SK-N-SH treated with all-trans-retinoic acid at 6 μM for 48 hours (cell line): ENCODE measurements at regions not wholly inside any gene's neighbourhood (a gene's known extent, or its start where the extent isn't known, plus 50 kb on each side); places are given as distances from the start of the nearest gene placed in this dataset.

Experiments
- ATAC-seq: fragments of 200-7000 bp; cut with Tn5 transposase; 3 replicates; pipeline ENCODE4 v1.9.1; 2020; ENCODE audit warnings: mild to moderate bottlenecking, moderate library complexity
- ARNTL ChIP-seq: fragments of 450-650 bp; formaldehyde crosslinking; IDR thresholded peaks from 2 replicates; pipeline ENCODE4 v1.5.0; 2020; ENCODE audit warnings: low read depth, mild to moderate bottlenecking, moderate library complexity, borderline replicate concordance
- BACH2 ChIP-seq: fragments of 250-450 bp; sonication (Bioruptor Pico); IDR thresholded peaks from 2 replicates; pipeline ENCODE4 v1.9.0; 2021; ENCODE audit warnings: mild to moderate bottlenecking, borderline replicate concordance
- CREB5 ChIP-seq: fragments of 250-450 bp; sonication (Bioruptor Pico); IDR thresholded peaks from 2 replicates; pipeline ENCODE4 v1.5.1; 2020; ENCODE audit warnings: low read depth, mild to moderate bottlenecking, moderate library complexity
- CSDC2 ChIP-seq: fragments of 250-450 bp; sonication (Bioruptor Pico); IDR thresholded peaks from 2 replicates; pipeline ENCODE4 v1.5.0; 2020; ENCODE audit warnings: mild to moderate bottlenecking, moderate library complexity
- CSRNP3 ChIP-seq: fragments of 250-450 bp; sonication (Bioruptor Pico); IDR thresholded peaks from 2 replicates; pipeline ENCODE4 v1.5.1; 2021; ENCODE audit warnings: mild to moderate bottlenecking, moderate library complexity
- ESRRG ChIP-seq: fragments of 250-450 bp; sonication (Bioruptor Pico); IDR thresholded peaks from 2 replicates; pipeline ENCODE4 v1.6.1; 2021; ENCODE audit warnings: mild to moderate bottlenecking
- ISL1 ChIP-seq: fragments of 250-450 bp; sonication (Bioruptor Pico); IDR thresholded peaks from 2 replicates; pipeline ENCODE4 v2.1.2; 2022; ENCODE audit warnings: mild to moderate bottlenecking, moderate library complexity
- OSR1 ChIP-seq: fragments of 250-450 bp; sonication (Bioruptor Pico); IDR thresholded peaks from 2 replicates; pipeline ENCODE4 v1.8.0; 2022; ENCODE audit warnings: moderate library complexity, mild to moderate bottlenecking, inconsistent platforms
- PATZ1 ChIP-seq: fragments of 250-450 bp; sonication (Bioruptor Pico); IDR thresholded peaks from 2 replicates; pipeline ENCODE4 v1.8.0; 2020; ENCODE audit warnings: mild to moderate bottlenecking, moderate library complexity, borderline replicate concordance
- PPARA ChIP-seq: fragments of 250-450 bp; sonication (Bioruptor Pico); IDR thresholded peaks from 2 replicates; pipeline ENCODE4 v1.5.0; 2020; ENCODE audit warnings: mild to moderate bottlenecking, borderline replicate concordance
- RARB ChIP-seq: fragments of 250-450 bp; sonication (Bioruptor Pico); IDR thresholded peaks from 2 replicates; pipeline ENCODE4 v1.8.0; 2021; ENCODE audit warnings: mild to moderate bottlenecking, moderate library complexity
- SNAI2 ChIP-seq: fragments of 250-450 bp; sonication (Bioruptor Pico); IDR thresholded peaks from 2 replicates; pipeline ENCODE4 v1.5.0; 2020; ENCODE audit warnings: mild to moderate bottlenecking, moderate library complexity
- TCF4 ChIP-seq: fragments of 250-450 bp; sonication (Bioruptor Pico); IDR thresholded peaks from 2 replicates; pipeline ENCODE4 v1.8.0; 2021; ENCODE audit warnings: mild to moderate bottlenecking, moderate library complexity, borderline replicate concordance
- TOX ChIP-seq: fragments of 250-450 bp; sonication (Bioruptor Pico); IDR thresholded peaks from 2 replicates; pipeline ENCODE4 v1.8.0; 2021; ENCODE audit warnings: mild to moderate bottlenecking, moderate library complexity, borderline replicate concordance
- TSHZ2 ChIP-seq: fragments of 250-450 bp; sonication (Bioruptor Pico); IDR thresholded peaks from 2 replicates; pipeline ENCODE4 v1.5.0; 2020; ENCODE audit warnings: mild to moderate bottlenecking, moderate library complexity
- ZC3H10 ChIP-seq: fragments of 250-450 bp; sonication (Bioruptor Pico); IDR thresholded peaks from 2 replicates; pipeline ENCODE4 v1.5.1; 2021; ENCODE audit warnings: mild to moderate bottlenecking, moderate library complexity
- ZFP3 ChIP-seq: fragments of 250-450 bp; sonication (Bioruptor Pico); IDR thresholded peaks from 2 replicates; pipeline ENCODE4 v1.5.0; 2020; ENCODE audit warnings: mild to moderate bottlenecking, moderate library complexity
- ZFP30 ChIP-seq: fragments of 450-650 bp; formaldehyde crosslinking; IDR thresholded peaks from 2 replicates; pipeline ENCODE4 v1.5.0; 2022; ENCODE audit warnings: mild to moderate bottlenecking, moderate library complexity
- ZNF565 ChIP-seq: fragments of 450-650 bp; formaldehyde crosslinking; conservative IDR thresholded peaks from 2 replicates; pipeline ENCODE4 v1.5.0; 2020; ENCODE audit warnings: low read depth, mild to moderate bottlenecking, moderate library complexity
- ZNF70 ChIP-seq: fragments of 450-650 bp; formaldehyde crosslinking; IDR thresholded peaks from 2 replicates; pipeline ENCODE4 v1.5.0; 2020; ENCODE audit warnings: mild to moderate bottlenecking, moderate library complexity
- ZNF8 ChIP-seq: fragments of 450-650 bp; formaldehyde crosslinking; IDR thresholded peaks from 2 replicates; pipeline ENCODE4 v1.5.0; 2020; ENCODE audit warnings: mild to moderate bottlenecking, moderate library complexity

- no peak for ATAC-seq
- TF ChIP-seq ARNTL (no peak), TSHZ2 (no peak), ZC3H10 (CRISPR knock-in tag) (no peak), RARB (CRISPR knock-in tag) (no peak), OSR1 (no peak), PATZ1 (CRISPR knock-in tag) (no peak), CSDC2 (CRISPR knock-in tag) (no peak), BACH2 (CRISPR knock-in tag) (no peak), ZFP3 (CRISPR knock-in tag) (no peak), TCF4 (CRISPR knock-in tag) (no peak), ISL1 (CRISPR knock-in tag) (no peak), ZFP30 (no peak), CREB5 (CRISPR knock-in tag) (no peak), TOX (CRISPR knock-in tag) (no peak)
Measured at GRCh38 chr16:55955845-55956244, 80.7 kb upstream of the CES5A start.

GRCh38 chr16:55955424-55955823 is 80.3 kb upstream of the CES5A start:
- ATAC-seq = no peak
- TF ChIP-seq ESRRG (CRISPR knock-in tag) = no peak
- TF ChIP-seq ZNF8 (CRISPR knock-in tag) = no peak
- TF ChIP-seq TOX (CRISPR knock-in tag) = no peak
- no peak for TF ChIP-seq PPARA (CRISPR knock-in tag)
- no peak for TF ChIP-seq CSDC2 (CRISPR knock-in tag)
- no peak for TF ChIP-seq PATZ1 (CRISPR knock-in tag)
- no peak for TF ChIP-seq ZNF565 (CRISPR knock-in tag)
- no peak for TF ChIP-seq ZC3H10 (CRISPR knock-in tag)
- no peak for TF ChIP-seq RARB (CRISPR knock-in tag)
- no peak for TF ChIP-seq ZFP30
- TF ChIP-seq CREB5 (CRISPR knock-in tag) = no peak
- TF ChIP-seq SNAI2 = no peak
- TF ChIP-seq ARNTL = no peak
- TF ChIP-seq CSRNP3 (CRISPR knock-in tag) = no peak
- TF ChIP-seq TSHZ2 = no peak
- TF ChIP-seq ZNF70 (CRISPR knock-in tag) = no peak
